ENCODE measurements at regions not wholly inside any gene's neighbourhood (a gene's known extent, or its start where the extent isn't known, plus 50 kb on each side); places are given as distances from the start of the nearest gene placed in this dataset.

DNA sequence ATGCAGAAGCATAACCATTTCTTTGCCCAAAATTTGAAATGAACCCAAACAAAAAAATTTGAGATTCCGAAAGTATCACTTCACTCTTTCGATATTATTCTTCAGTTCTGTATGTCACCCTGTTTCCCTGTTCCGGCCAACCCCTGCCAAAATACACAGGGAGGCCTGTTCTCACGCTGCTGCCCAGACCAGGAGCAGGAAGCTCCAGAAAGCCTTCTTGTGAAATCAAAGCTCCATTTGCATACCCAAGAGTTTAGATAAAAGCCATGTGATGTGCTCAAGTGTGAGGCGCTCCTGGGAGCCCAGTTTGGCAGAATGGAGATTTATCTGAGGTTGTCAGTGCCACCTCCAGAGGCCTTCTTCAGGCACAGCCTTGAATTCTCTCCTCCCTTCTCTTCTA is 236.2 kb downstream of the FGFR2 start:
- Mint-ChIP-seq H3K27ac (ENCODE audit: unreplicated experiment) (no peak overlapping the region), H3K9me3 (ENCODE audit: unreplicated experiment) (no peaks in the 10 kb centered on the region), H3K36me3 (ENCODE audit: low read depth, unreplicated experiment) (no peaks in the 10 kb centered on the region), H3K4me1 (ENCODE audit: low read depth, unreplicated experiment) (no peaks in the 10 kb centered on the region), H3K4me3 (ENCODE audit: unreplicated experiment) (no peak overlapping the region), H3K27me3 (ENCODE audit: low read depth, unreplicated experiment) (no peaks in the 10 kb centered on the region)
- no peaks in the 10 kb centered on the region for H3K27me3 ChIP-seq (ENCODE audit: insufficient read depth, low read length)
- H3K4me3 ChIP-seq (ENCODE audit: insufficient read depth, low read depth, low read length), result no peak overlapping the region
- H2AFZ ChIP-seq (ENCODE audit: low read depth, low read length), result no peak overlapping the region
- DNase-seq (ENCODE audit: low read depth), result no peak
- H3K36me3 ChIP-seq (ENCODE audit: insufficient read depth, low read length), result no peaks in the 10 kb centered on the region
- no peaks in the 10 kb centered on the region for H4K20me1 ChIP-seq (ENCODE audit: insufficient read depth, low read length)
- no peaks in the 10 kb centered on the region for H3K79me2 ChIP-seq (ENCODE audit: insufficient read depth, low read length)
- H3K9me3 ChIP-seq (ENCODE audit: insufficient read depth, low read depth, low read length), result no peaks in the 10 kb centered on the region
- H3K4me2 ChIP-seq (ENCODE audit: low read length), result no peak overlapping the region
- no peaks in the 10 kb centered on the region for H3K4me1 ChIP-seq (ENCODE audit: insufficient read depth, low read length)
- H3K27ac ChIP-seq (ENCODE audit: low read depth, low read length), result no peak overlapping the region
- no peak overlapping the region for H3K9ac ChIP-seq (ENCODE audit: low read length)
- TF ChIP-seq, protein P1, sequence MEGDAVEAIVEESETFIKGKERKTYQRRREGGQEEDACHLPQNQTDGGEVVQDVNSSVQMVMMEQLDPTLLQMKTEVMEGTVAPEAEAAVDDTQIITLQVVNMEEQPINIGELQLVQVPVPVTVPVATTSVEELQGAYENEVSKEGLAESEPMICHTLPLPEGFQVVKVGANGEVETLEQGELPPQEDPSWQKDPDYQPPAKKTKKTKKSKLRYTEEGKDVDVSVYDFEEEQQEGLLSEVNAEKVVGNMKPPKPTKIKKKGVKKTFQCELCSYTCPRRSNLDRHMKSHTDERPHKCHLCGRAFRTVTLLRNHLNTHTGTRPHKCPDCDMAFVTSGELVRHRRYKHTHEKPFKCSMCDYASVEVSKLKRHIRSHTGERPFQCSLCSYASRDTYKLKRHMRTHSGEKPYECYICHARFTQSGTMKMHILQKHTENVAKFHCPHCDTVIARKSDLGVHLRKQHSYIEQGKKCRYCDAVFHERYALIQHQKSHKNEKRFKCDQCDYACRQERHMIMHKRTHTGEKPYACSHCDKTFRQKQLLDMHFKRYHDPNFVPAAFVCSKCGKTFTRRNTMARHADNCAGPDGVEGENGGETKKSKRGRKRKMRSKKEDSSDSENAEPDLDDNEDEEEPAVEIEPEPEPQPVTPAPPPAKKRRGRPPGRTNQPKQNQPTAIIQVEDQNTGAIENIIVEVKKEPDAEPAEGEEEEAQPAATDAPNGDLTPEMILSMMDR (IDR thresholded peaks at IDR 0.05; ENCODE audit: insufficient read depth, low read depth, low read length), result no peak
- TF ChIP-seq EZH2 (IDR thresholded peaks at IDR 0.05; ENCODE audit: insufficient read depth, low read length), result no peak
- no peak for FAIRE-seq

DNA sequence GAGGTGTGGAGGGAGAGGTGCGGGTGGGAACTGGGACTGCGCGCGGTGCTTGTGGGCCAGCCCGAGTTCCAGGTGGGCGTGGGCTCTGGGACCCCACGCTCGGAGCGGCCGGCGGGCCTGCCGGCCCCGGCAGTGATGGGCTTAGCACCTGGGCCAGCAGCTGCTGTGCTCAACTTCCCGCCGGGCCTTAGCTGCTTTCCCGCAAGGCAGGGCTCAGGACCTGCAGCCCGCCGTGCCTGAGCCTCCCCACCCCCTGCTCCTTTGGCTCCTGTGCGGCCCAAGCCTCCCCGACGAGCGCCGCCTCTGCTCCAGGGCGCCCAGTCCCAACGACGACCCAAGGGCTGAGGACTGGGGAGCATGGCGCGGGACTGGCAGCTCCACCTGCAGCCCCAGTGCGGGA is 232.7 kb downstream of the FGFR2 start:
- no peaks in the 10 kb centered on the region for H3K27me3 ChIP-seq (ENCODE audit: insufficient read depth, low read length)
- DNase-seq (ENCODE audit: low read depth) (no peak), FAIRE-seq (no peak)
- no peak overlapping the region for H3K9ac ChIP-seq (ENCODE audit: low read length)
- H3K4me1 ChIP-seq (ENCODE audit: insufficient read depth, low read length), result no peaks in the 10 kb centered on the region
- no peaks in the 10 kb centered on the region for H3K79me2 ChIP-seq (ENCODE audit: insufficient read depth, low read length)
- TF ChIP-seq, protein P1 (IDR thresholded peaks at IDR 0.05; ENCODE audit: insufficient read depth, low read depth, low read length), result no peak
- TF ChIP-seq EZH2 (IDR thresholded peaks at IDR 0.05; ENCODE audit: insufficient read depth, low read length), result no peak
- Mint-ChIP-seq H3K36me3 (ENCODE audit: low read depth, unreplicated experiment) (no peaks in the 10 kb centered on the region), H3K9me3 (ENCODE audit: unreplicated experiment) (no peaks in the 10 kb centered on the region), H3K4me3 (ENCODE audit: unreplicated experiment) (no peak overlapping the region), H3K27me3 (ENCODE audit: low read depth, unreplicated experiment) (no peaks in the 10 kb centered on the region), H3K27ac (ENCODE audit: unreplicated experiment) (no peak overlapping the region), H3K4me1 (ENCODE audit: low read depth, unreplicated experiment) (no peaks in the 10 kb centered on the region)
- H4K20me1 ChIP-seq (ENCODE audit: insufficient read depth, low read length), result no peaks in the 10 kb centered on the region
- no peak overlapping the region for H3K4me2 ChIP-seq (ENCODE audit: low read length)
- H3K27ac ChIP-seq (ENCODE audit: low read depth, low read length), result no peak overlapping the region
- H3K36me3 ChIP-seq (ENCODE audit: insufficient read depth, low read length), result no peaks in the 10 kb centered on the region
- no peaks in the 10 kb centered on the region for H3K9me3 ChIP-seq (ENCODE audit: insufficient read depth, low read depth, low read length)
- no peak overlapping the region for H2AFZ ChIP-seq (ENCODE audit: low read depth, low read length)
- no peak overlapping the region for H3K4me3 ChIP-seq (ENCODE audit: insufficient read depth, low read depth, low read length)

DNA sequence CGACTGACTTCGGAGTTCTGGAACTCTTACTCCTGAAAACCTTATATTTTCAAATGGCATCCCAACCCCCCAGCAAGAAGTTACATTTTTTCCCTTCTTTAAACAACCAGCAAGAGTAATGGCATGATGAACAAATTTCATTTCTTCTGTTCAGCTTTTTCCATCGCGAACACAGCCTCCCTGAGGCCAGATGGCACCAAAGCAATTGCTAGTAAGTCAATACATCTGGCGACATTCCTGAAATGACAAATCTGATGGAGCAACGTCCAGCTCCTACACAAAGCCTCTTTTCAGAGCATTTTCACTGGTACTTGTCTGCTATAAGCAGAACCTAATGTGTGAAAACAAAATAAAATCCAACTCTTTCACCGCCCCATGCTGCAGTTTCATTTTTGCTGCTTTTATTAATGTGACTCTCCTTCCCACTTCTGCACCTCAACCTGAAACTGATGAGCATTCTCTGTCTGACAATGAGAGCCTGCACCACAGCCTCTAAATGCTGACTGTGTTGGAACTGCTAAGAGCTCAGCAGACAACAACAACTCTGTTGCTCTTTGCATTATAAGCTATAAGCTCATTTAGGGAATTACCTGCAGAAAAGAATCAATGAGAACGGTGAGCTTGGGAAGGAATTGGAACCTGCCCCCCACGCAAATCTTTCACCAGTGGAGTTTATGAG is 229.8 kb downstream of the FGFR2 start:
- H3K36me3 Mint-ChIP-seq (ENCODE audit: low read depth, unreplicated experiment), result no peaks in the 10 kb centered on the region
- no peaks in the 10 kb centered on the region for H3K9me3 Mint-ChIP-seq (ENCODE audit: unreplicated experiment)
- Histone ChIP-seq H2AFZ (ENCODE audit: low read depth, low read length) (no peak overlapping the region), H3K4me3 (ENCODE audit: insufficient read depth, low read depth, low read length) (no peak overlapping the region), H3K9ac (ENCODE audit: low read length) (no peak overlapping the region), H3K27me3 (ENCODE audit: insufficient read depth, low read length) (no peaks in the 10 kb centered on the region), H3K27ac (ENCODE audit: low read depth, low read length) (no peak overlapping the region), H3K4me2 (ENCODE audit: low read length) (no peak overlapping the region), H3K4me1 (ENCODE audit: insufficient read depth, low read length) (no peaks in the 10 kb centered on the region), H3K36me3 (ENCODE audit: insufficient read depth, low read length) (no peaks in the 10 kb centered on the region), H3K79me2 (ENCODE audit: insufficient read depth, low read length) (no peaks in the 10 kb centered on the region), H4K20me1 (ENCODE audit: insufficient read depth, low read length) (no peaks in the 10 kb centered on the region), H3K9me3 (ENCODE audit: insufficient read depth, low read depth, low read length) (no peaks in the 10 kb centered on the region)
- no peak overlapping the region for H3K27ac Mint-ChIP-seq (ENCODE audit: unreplicated experiment)
- TF ChIP-seq, protein P1 (IDR thresholded peaks at IDR 0.05; ENCODE audit: insufficient read depth, low read depth, low read length), result no peak
- no peak for TF ChIP-seq EZH2 (IDR thresholded peaks at IDR 0.05; ENCODE audit: insufficient read depth, low read length)
- no peak overlapping the region for H3K4me3 Mint-ChIP-seq (ENCODE audit: unreplicated experiment)
- H3K4me1 Mint-ChIP-seq (ENCODE audit: low read depth, unreplicated experiment), result peaks cover 4% of the 10 kb centered on the region
- H3K27me3 Mint-ChIP-seq (ENCODE audit: low read depth, unreplicated experiment), result no peaks in the 10 kb centered on the region
- DNase-seq (ENCODE audit: low read depth) (no peak), FAIRE-seq (no peak)

Data from astrocyte (in vitro differentiated cells and primary cell).